ENCODE measurements at regions not wholly inside any gene's neighbourhood (a gene's known extent, or its start where the extent isn't known, plus 50 kb on each side); places are given as distances from the start of the nearest gene placed in this dataset.

- no peaks in the 10 kb centered on the region for H3K4me1 ChIP-seq (ENCODE audit: insufficient read depth)
- intact Hi-C loops (cut with DNase I): no loop called here
- DNase-seq: no peak
- 66 to 67% (median 67%) methylated on average over 4 of the region's 4 CpGs for WGBS, 3 donors
- TF ChIP-seq CTCF (IDR thresholded peaks at IDR 0.05): no peak
- TF ChIP-seq EP300 (IDR thresholded peaks at IDR 0.05): no peak
- TF ChIP-seq POLR2A (IDR thresholded peaks at IDR 0.05): no peak
- H3K36me3 ChIP-seq: no peaks in the 10 kb centered on the region
- H3K9me3 ChIP-seq: no peaks in the 10 kb centered on the region
- no peak overlapping the region for H3K27ac ChIP-seq
- no peaks in the 10 kb centered on the region for H3K27me3 ChIP-seq
- H3K4me3 ChIP-seq: no peak overlapping the region
Observed at GRCh38 chr6:88529726-88530125, 363.6 kb upstream of the CNR1 start.

- Histone ChIP-seq H3K4me3 (no peak overlapping the region), H3K27ac (no peak overlapping the region), H3K36me3 (no peaks in the 10 kb centered on the region), H3K9me3 (no peaks in the 10 kb centered on the region), H3K4me1 (ENCODE audit: insufficient read depth) (no peaks in the 10 kb centered on the region), H3K27me3 (no peaks in the 10 kb centered on the region)
- TF ChIP-seq CTCF (IDR thresholded peaks at IDR 0.05) (no peak), POLR2A (IDR thresholded peaks at IDR 0.05) (no peak), EP300 (IDR thresholded peaks at IDR 0.05) (no peak)
- DNase-seq: no peak
- WGBS, 3 donors: 72 to 81% (median 77%) methylated on average over 7 of the region's 7 CpGs
- intact Hi-C loops (cut with DNase I): no loop called here
Observed at GRCh38 chr6:88520445-88520844, 354.3 kb upstream of the CNR1 start.

GRCh38 chr6:88520017-88520338 is 353.8 kb upstream of the CNR1 start:
- Histone ChIP-seq H3K4me1 (ENCODE audit: insufficient read depth) (no peaks in the 10 kb centered on the region), H3K4me3 (no peak overlapping the region), H3K9me3 (no peaks in the 10 kb centered on the region), H3K27ac (no peak overlapping the region), H3K27me3 (no peaks in the 10 kb centered on the region), H3K36me3 (no peaks in the 10 kb centered on the region)
- TF ChIP-seq EP300 (IDR thresholded peaks at IDR 0.05) (no peak), CTCF (IDR thresholded peaks at IDR 0.05) (no peak), POLR2A (IDR thresholded peaks at IDR 0.05) (no peak)
- no peak for DNase-seq
- intact Hi-C loops (cut with DNase I): no loop called here

GRCh38 chr6:88519301-88520016 is 353.3 kb upstream of the CNR1 start:
- no peaks in the 10 kb centered on the region for H3K9me3 ChIP-seq
- 2 to 5% (median 4%) methylated on average over 10 of the region's 10 CpGs for WGBS, 3 donors
- no peak for DNase-seq
- intact Hi-C loops (cut with DNase I): no loop called here
- no peaks in the 10 kb centered on the region for H3K27me3 ChIP-seq
- no peak overlapping the region for H3K4me3 ChIP-seq
- no peaks in the 10 kb centered on the region for H3K36me3 ChIP-seq
- TF ChIP-seq POLR2A (IDR thresholded peaks at IDR 0.05): no peak
- TF ChIP-seq CTCF (IDR thresholded peaks at IDR 0.05): no peak
- TF ChIP-seq EP300 (IDR thresholded peaks at IDR 0.05): no peak
- H3K4me1 ChIP-seq (ENCODE audit: insufficient read depth): no peaks in the 10 kb centered on the region
- H3K27ac ChIP-seq: no peak overlapping the region

Data from ovary (tissue), 7 donors.